GM06990 (cell line): ENCODE measurements at regions not wholly inside any gene's neighbourhood (a gene's known extent, or its start where the extent isn't known, plus 50 kb on each side); places are given as distances from the start of the nearest gene placed in this dataset.

Source experiments
- DNase-seq: peaks from one replicate; pipeline ENCODE4 v3.0.0-alpha.2; 2011; ENCODE audit not compliant: insufficient read length; ENCODE audit errors: extremely low read depth
- H3K27me3 ChIP-seq: replicated peaks from 2 replicates; pipeline ENCODE4 v1.6.0; 2011; ENCODE audit warnings: low read length; ENCODE audit not compliant: control insufficient read depth, insufficient read depth
- H3K36me3 ChIP-seq: 2 replicates; pipeline ENCODE4 v1.5.1; 2011; ENCODE audit warnings: low read length; ENCODE audit not compliant: control insufficient read depth, insufficient read depth
- H3K4me3 ChIP-seq: replicated peaks from 2 replicates; pipeline ENCODE4 v1.5.1; 2011; ENCODE audit warnings: low read depth, mild to moderate bottlenecking, control low read depth, low read length
- CTCF ChIP-seq: IDR thresholded peaks from 2 replicates; pipeline ENCODE4 v1.5.1; 2011; ENCODE audit warnings: low read length, control low read depth, mild to moderate bottlenecking, inconsistent platforms; ENCODE audit not compliant: insufficient read depth, poor library complexity, severe bottlenecking

- no peak overlapping the region for H3K4me3 ChIP-seq
- TF ChIP-seq CTCF = no peak
- H3K27me3 ChIP-seq = no peaks in the 10 kb centered on the region; the same call in 1 of the 2 replicates
- DNase-seq = no peak
- no peaks in the 10 kb centered on the region for H3K36me3 ChIP-seq
These were observed 374.1 kb downstream of the LRATD1 start for GRCh38 chr2:15006667-15007066.

- Histone ChIP-seq H3K4me3 (no peak overlapping the region), H3K27me3 (no peaks in the 10 kb centered on the region), H3K36me3 (no peaks in the 10 kb centered on the region)
- TF ChIP-seq CTCF = no peak
- DNase-seq = no peak
These were observed 377.2 kb downstream of the LRATD1 start for GRCh38 chr2:15009681-15010080.

GRCh38 chr2:15010346-15010745 lies 377.8 kb downstream of the LRATD1 start:
- no peak for DNase-seq
- no peak overlapping the region for H3K4me3 ChIP-seq
- TF ChIP-seq CTCF = no peak
- no peaks in the 10 kb centered on the region for H3K36me3 ChIP-seq
- no peaks in the 10 kb centered on the region for H3K27me3 ChIP-seq

GRCh38 chr2:15018814-15019213 lies 386.3 kb downstream of the LRATD1 start:
- H3K27me3 ChIP-seq = no peaks in the 10 kb centered on the region
- no peaks in the 10 kb centered on the region for H3K36me3 ChIP-seq
- H3K4me3 ChIP-seq = no peak overlapping the region
- TF ChIP-seq CTCF = no peak
- DNase-seq = no peak

GRCh38 chr2:15023221-15023620 lies 390.7 kb downstream of the LRATD1 start:
- H3K36me3 ChIP-seq = no peaks in the 10 kb centered on the region
- TF ChIP-seq CTCF = no peak
- no peak overlapping the region for H3K4me3 ChIP-seq
- DNase-seq = no peak
- H3K27me3 ChIP-seq = no peaks in the 10 kb centered on the region

- H3K27me3 ChIP-seq = no peaks in the 10 kb centered on the region
- no peak for DNase-seq
- H3K36me3 ChIP-seq = no peaks in the 10 kb centered on the region
- no peak for TF ChIP-seq CTCF
- H3K4me3 ChIP-seq = no peak overlapping the region
These were observed 395.9 kb downstream of the LRATD1 start for GRCh38 chr2:15028406-15028805.
